ENCODE measurements at regions not wholly inside any gene's neighbourhood (a gene's known extent, or its start where the extent isn't known, plus 50 kb on each side); places are given as distances from the start of the nearest gene placed in this dataset.

- H3K27me3 Mint-ChIP-seq = no peaks in the 10 kb centered on the region
- no peaks in the 10 kb centered on the region for H3K4me1 Mint-ChIP-seq
- ATAC-seq (replicated peaks) (no peak), DNase-seq (no peak)
- H3K9me3 Mint-ChIP-seq = peaks cover 0 to 2% of the 10 kb centered on the region in 2 donors
- H3K4me3 Mint-ChIP-seq = no peak overlapping the region
- H3K36me3 Mint-ChIP-seq = no peaks in the 10 kb centered on the region
- no peak overlapping the region for H3K27ac Mint-ChIP-seq
These were observed 895.8 kb downstream of the SLITRK6 start for GRCh38 chr13:84903391-84903790.

GRCh38 chr13:84902243-84902642, 897.0 kb downstream of the SLITRK6 start:
- H3K27ac Mint-ChIP-seq = no peak overlapping the region
- H3K4me1 Mint-ChIP-seq = no peaks in the 10 kb centered on the region
- H3K9me3 Mint-ChIP-seq = peaks cover 0 to 2% of the 10 kb centered on the region in 2 donors
- no peak for DNase-seq
- H3K36me3 Mint-ChIP-seq = no peaks in the 10 kb centered on the region
- no peak overlapping the region for H3K4me3 Mint-ChIP-seq
- H3K27me3 Mint-ChIP-seq = no peaks in the 10 kb centered on the region
- ATAC-seq (replicated peaks) = peak in 1 of 2 donors; percentile 50

- no peak overlapping the region for H3K27ac Mint-ChIP-seq
- H3K4me3 Mint-ChIP-seq = no peak overlapping the region
- no peaks in the 10 kb centered on the region for H3K4me1 Mint-ChIP-seq
- peaks cover 0 to 2% of the 10 kb centered on the region in 2 donors for H3K9me3 Mint-ChIP-seq
- DNase-seq (no peak), ATAC-seq (replicated peaks) (peak; percentile 62 to 66)
- no peaks in the 10 kb centered on the region for H3K36me3 Mint-ChIP-seq
- H3K27me3 Mint-ChIP-seq = no peaks in the 10 kb centered on the region
These were observed 903.1 kb downstream of the SLITRK6 start for GRCh38 chr13:84896128-84896527.

- no peaks in the 10 kb centered on the region for H3K36me3 Mint-ChIP-seq
- no peaks in the 10 kb centered on the region for H3K4me1 Mint-ChIP-seq
- H3K27me3 Mint-ChIP-seq = no peaks in the 10 kb centered on the region
- ATAC-seq (replicated peaks) = no peak
- no peaks in the 10 kb centered on the region for H3K9me3 Mint-ChIP-seq
- no peak overlapping the region for H3K4me3 Mint-ChIP-seq
- no peak overlapping the region for H3K27ac Mint-ChIP-seq
- no peak for DNase-seq
These were observed 904.5 kb downstream of the SLITRK6 start for GRCh38 chr13:84894749-84895148.

GRCh38 chr13:84885868-84886267, 913.4 kb downstream of the SLITRK6 start:
- Mint-ChIP-seq H3K4me1 (no peaks in the 10 kb centered on the region), H3K9me3 (no peaks in the 10 kb centered on the region), H3K36me3 (no peaks in the 10 kb centered on the region)

GRCh38 chr13:84873951-84874350, 925.3 kb downstream of the SLITRK6 start:
- H3K4me1 Mint-ChIP-seq = no peaks in the 10 kb centered on the region
- DNase-seq (no peak), ATAC-seq (replicated peaks) (no peak)
- H3K9me3 Mint-ChIP-seq = peaks cover 5 to 7% of the 10 kb centered on the region in 2 donors
- no peak overlapping the region for H3K27ac Mint-ChIP-seq
- no peaks in the 10 kb centered on the region for H3K36me3 Mint-ChIP-seq
- no peaks in the 10 kb centered on the region for H3K27me3 Mint-ChIP-seq
- no peak overlapping the region for H3K4me3 Mint-ChIP-seq

More at GRCh38 chr13:84885868-84886267, 913.4 kb downstream of the SLITRK6 start:
- DNase-seq = no peak
- Mint-ChIP-seq H3K27me3 (no peaks in the 10 kb centered on the region), H3K27ac (no peak overlapping the region), H3K4me3 (no peak overlapping the region)
- ATAC-seq (replicated peaks) = no peak

- no peak for ATAC-seq (replicated peaks)
- no peaks in the 10 kb centered on the region for H3K4me1 Mint-ChIP-seq
- H3K27ac Mint-ChIP-seq = no peak overlapping the region
- DNase-seq = no peak
- H3K4me3 Mint-ChIP-seq = no peak overlapping the region
- H3K27me3 Mint-ChIP-seq = no peaks in the 10 kb centered on the region
- H3K9me3 Mint-ChIP-seq = no peaks in the 10 kb centered on the region
- no peaks in the 10 kb centered on the region for H3K36me3 Mint-ChIP-seq
These were observed 929.0 kb downstream of the SLITRK6 start for GRCh38 chr13:84870190-84870589.

- no peak for ATAC-seq (replicated peaks)
- Mint-ChIP-seq H3K4me3 (no peak overlapping the region), H3K27me3 (no peaks in the 10 kb centered on the region), H3K27ac (no peak overlapping the region), H3K36me3 (no peaks in the 10 kb centered on the region), H3K9me3 (no peaks in the 10 kb centered on the region), H3K4me1 (no peaks in the 10 kb centered on the region)
- DNase-seq = no peak
These were observed 932.0 kb downstream of the SLITRK6 start for GRCh38 chr13:84867246-84867645.

- DNase-seq (no peak), ATAC-seq (replicated peaks) (no peak)
- Mint-ChIP-seq H3K4me1 (no peaks in the 10 kb centered on the region), H3K27me3 (no peaks in the 10 kb centered on the region), H3K36me3 (no peaks in the 10 kb centered on the region), H3K4me3 (no peak overlapping the region), H3K9me3 (no peaks in the 10 kb centered on the region), H3K27ac (no peak overlapping the region)
These were observed 933.4 kb downstream of the SLITRK6 start for GRCh38 chr13:84865783-84866221.

GRCh38 chr13:84864341-84864740, 934.9 kb downstream of the SLITRK6 start:
- no peak for ATAC-seq (replicated peaks)
- no peak for DNase-seq
- no peaks in the 10 kb centered on the region for H3K4me1 Mint-ChIP-seq
- no peaks in the 10 kb centered on the region for H3K27me3 Mint-ChIP-seq
- no peak overlapping the region for H3K4me3 Mint-ChIP-seq
- no peak overlapping the region for H3K27ac Mint-ChIP-seq
- no peaks in the 10 kb centered on the region for H3K36me3 Mint-ChIP-seq
- H3K9me3 Mint-ChIP-seq = no peaks in the 10 kb centered on the region

GRCh38 chr13:84847107-84847506, 952.1 kb downstream of the SLITRK6 start:
- no peaks in the 10 kb centered on the region for H3K27me3 Mint-ChIP-seq
- DNase-seq = no peak
- H3K9me3 Mint-ChIP-seq = no peaks in the 10 kb centered on the region
- no peaks in the 10 kb centered on the region for H3K36me3 Mint-ChIP-seq
- no peak overlapping the region for H3K4me3 Mint-ChIP-seq
- no peak for ATAC-seq (replicated peaks)
- no peaks in the 10 kb centered on the region for H3K4me1 Mint-ChIP-seq
- H3K27ac Mint-ChIP-seq = no peak overlapping the region

GRCh38 chr13:84845907-84846619, 953.2 kb downstream of the SLITRK6 start:
- ATAC-seq (replicated peaks) (no peak), DNase-seq (no peak)
- H3K4me1 Mint-ChIP-seq = no peaks in the 10 kb centered on the region
- no peaks in the 10 kb centered on the region for H3K36me3 Mint-ChIP-seq
- H3K4me3 Mint-ChIP-seq = no peak overlapping the region
- no peaks in the 10 kb centered on the region for H3K27me3 Mint-ChIP-seq
- H3K9me3 Mint-ChIP-seq = no peaks in the 10 kb centered on the region
- no peak overlapping the region for H3K27ac Mint-ChIP-seq

GRCh38 chr13:84844473-84844872, 954.7 kb downstream of the SLITRK6 start:
- H3K36me3 Mint-ChIP-seq = no peaks in the 10 kb centered on the region
- no peaks in the 10 kb centered on the region for H3K27me3 Mint-ChIP-seq
- no peak for DNase-seq
- no peak for ATAC-seq (replicated peaks)
- H3K9me3 Mint-ChIP-seq = no peaks in the 10 kb centered on the region
- no peaks in the 10 kb centered on the region for H3K4me1 Mint-ChIP-seq
- H3K4me3 Mint-ChIP-seq = no peak overlapping the region
- H3K27ac Mint-ChIP-seq = no peak overlapping the region

GRCh38 chr13:84843368-84843767, 955.9 kb downstream of the SLITRK6 start:
- Mint-ChIP-seq H3K4me1 (no peaks in the 10 kb centered on the region), H3K4me3 (no peak overlapping the region), H3K27me3 (no peaks in the 10 kb centered on the region), H3K36me3 (no peaks in the 10 kb centered on the region), H3K9me3 (no peaks in the 10 kb centered on the region), H3K27ac (no peak overlapping the region)
- DNase-seq = no peak
- no peak for ATAC-seq (replicated peaks)

GRCh38 chr13:84834201-84834600, 951.9 kb upstream of the SLITRK1 start:
- H3K4me1 Mint-ChIP-seq = no peaks in the 10 kb centered on the region
- no peaks in the 10 kb centered on the region for H3K27me3 Mint-ChIP-seq
- H3K36me3 Mint-ChIP-seq = no peaks in the 10 kb centered on the region
- DNase-seq (no peak), ATAC-seq (replicated peaks) (no peak)
- no peak overlapping the region for H3K4me3 Mint-ChIP-seq
- peaks cover 0 to 4% of the 10 kb centered on the region in 2 donors for H3K9me3 Mint-ChIP-seq
- no peak overlapping the region for H3K27ac Mint-ChIP-seq

Measured in stimulated activated naive B cell treated with anti-CD40 and anti-IgM and Interleukin-4, amounts not matched to agents 10 μg/mL and 1 μg/mL and 100 μg/mL, for 72 hours (primary cell).